Stimulated activated naive B cell treated with anti-CD40 and anti-IgM and Interleukin-4, amounts not matched to agents 10 μg/mL and 1 μg/mL and 100 μg/mL, for 72 hours (primary cell): ENCODE measurements at regions not wholly inside any gene's neighbourhood (a gene's known extent, or its start where the extent isn't known, plus 50 kb on each side); places are given as distances from the start of the nearest gene placed in this dataset.
A peak's percentile ranks its signal among the peaks of the same experiment; 100 is the strongest.
"Not testable (repeated sequence)": the region's sequence is repeated elsewhere in the genome, so short reads cannot be mapped to it uniquely, and the experiment has no call there.

Experiments used
- ATAC-seq, 2 donors: fragments of 150-1000 bp; cut with Tn5 transposase; replicated peaks; 2 replicates each; pipeline ENCODE4 v1.10.0; 2021; ENCODE audit warnings: moderate library complexity in 1 of 2
- DNase-seq: peaks from one replicate; pipeline ENCODE4 v3.0.0; 2021
- H3K27ac Mint-ChIP-seq: one replicate; pipeline ENCODE4 v1.8.0; 2022; ENCODE audit warnings: mild to moderate bottlenecking, mixed read lengths
- H3K27me3 Mint-ChIP-seq, 2 donors: one replicate each; pipeline ENCODE4 v1.8.0; 2022; ENCODE audit warnings: mixed read lengths in 2 of 2
- H3K36me3 Mint-ChIP-seq, 2 donors: one replicate each; pipeline ENCODE4 v1.8.0; 2022; ENCODE audit warnings: mixed read lengths in 2 of 2, mild to moderate bottlenecking in 1 of 2
- H3K4me1 Mint-ChIP-seq, 2 donors: one replicate each; pipeline ENCODE4 v1.8.0; 2022; ENCODE audit warnings: mixed read lengths in 2 of 2, mild to moderate bottlenecking in 1 of 2
- H3K4me3 Mint-ChIP-seq, 2 donors: one replicate each; pipeline ENCODE4 v1.8.0; 2022; ENCODE audit warnings: mild to moderate bottlenecking in 2 of 2, mixed read lengths in 2 of 2, moderate library complexity in 1 of 2
- H3K9me3 Mint-ChIP-seq, 2 donors: one replicate each; pipeline ENCODE4 v1.8.0; 2022; ENCODE audit warnings: mixed read lengths in 2 of 2, mild to moderate bottlenecking in 1 of 2

DNA sequence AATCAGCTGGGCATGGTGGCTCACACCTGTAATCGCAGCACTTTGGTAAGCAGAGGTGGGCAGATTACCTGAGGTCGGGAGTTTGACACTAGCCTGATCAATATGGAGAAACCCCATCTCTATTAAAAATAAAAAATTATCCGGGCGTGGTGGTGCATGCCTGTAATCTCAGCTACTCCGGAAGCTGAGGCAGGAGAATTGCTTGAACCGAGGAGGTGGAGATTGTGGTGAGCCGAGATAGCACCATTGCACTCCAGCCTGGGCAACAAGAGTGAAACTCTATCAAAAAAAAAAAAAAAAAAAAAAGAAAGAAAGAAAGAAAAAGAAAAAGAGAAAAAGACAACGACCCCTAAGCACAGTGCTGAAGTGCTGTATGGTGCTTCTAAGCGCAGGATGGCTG, 280.6 kb upstream of the MAF start:
- H3K4me1 Mint-ChIP-seq, H3K27ac Mint-ChIP-seq, ATAC-seq, H3K27me3 Mint-ChIP-seq, H3K9me3 Mint-ChIP-seq, DNase-seq, H3K36me3 Mint-ChIP-seq, H3K4me3 Mint-ChIP-seq: not testable (repeated sequence)

DNA sequence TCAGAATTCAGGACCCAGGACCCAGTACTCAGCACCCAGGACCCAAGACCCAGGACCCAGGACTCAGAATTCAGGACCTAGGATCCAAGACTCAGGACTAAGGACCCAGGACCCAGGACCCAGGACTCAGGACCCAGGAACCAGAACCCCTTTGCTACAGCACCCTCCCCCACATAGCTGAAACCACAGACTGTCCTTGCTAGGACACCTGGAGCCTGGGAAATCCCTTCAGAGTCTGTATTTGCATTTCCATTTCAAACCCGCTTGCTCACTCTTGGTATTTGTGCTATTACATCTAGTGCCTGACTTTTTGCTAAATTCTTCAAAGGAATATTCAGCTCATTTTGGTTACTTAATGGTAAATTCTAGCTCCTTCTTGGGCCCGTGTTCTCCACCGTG, 275.8 kb upstream of the MAF start:
- no peaks in the 10 kb centered on the region for H3K4me1 Mint-ChIP-seq
- ATAC-seq (peak; percentile 61 to 75), DNase-seq (no peak)
- H3K36me3 Mint-ChIP-seq: no peaks in the 10 kb centered on the region
- H3K27ac Mint-ChIP-seq: no peak overlapping the region
- H3K27me3 Mint-ChIP-seq: no peaks in the 10 kb centered on the region
- H3K4me3 Mint-ChIP-seq: no peak overlapping the region
- no peaks in the 10 kb centered on the region for H3K9me3 Mint-ChIP-seq

DNA sequence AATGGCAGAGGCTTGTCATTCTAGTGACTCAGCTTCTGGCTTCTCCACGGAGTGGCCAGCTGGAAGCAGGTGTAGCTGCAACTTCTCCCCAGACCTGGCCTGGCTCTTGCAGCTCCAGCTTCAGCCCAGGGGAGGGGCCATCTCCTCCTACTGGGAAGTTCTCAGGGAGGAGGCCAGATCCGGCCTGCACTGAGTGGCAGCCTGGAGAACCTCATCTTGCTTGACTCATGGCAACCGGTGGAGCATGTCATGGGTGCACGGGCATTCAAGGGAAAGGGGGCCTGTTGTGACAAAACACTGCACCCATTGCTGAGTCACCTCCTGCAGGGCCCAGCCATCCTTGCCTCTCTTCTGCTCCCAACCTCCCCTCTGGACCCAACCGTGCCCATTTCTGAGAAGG, 273.9 kb upstream of the MAF start:
- no peaks in the 10 kb centered on the region for H3K9me3 Mint-ChIP-seq
- ATAC-seq: no peak
- H3K4me3 Mint-ChIP-seq: no peak overlapping the region
- DNase-seq: no peak
- H3K27ac Mint-ChIP-seq: no peak overlapping the region
- H3K36me3 Mint-ChIP-seq: no peaks in the 10 kb centered on the region
- H3K4me1 Mint-ChIP-seq: no peaks in the 10 kb centered on the region
- H3K27me3 Mint-ChIP-seq: no peaks in the 10 kb centered on the region

DNA sequence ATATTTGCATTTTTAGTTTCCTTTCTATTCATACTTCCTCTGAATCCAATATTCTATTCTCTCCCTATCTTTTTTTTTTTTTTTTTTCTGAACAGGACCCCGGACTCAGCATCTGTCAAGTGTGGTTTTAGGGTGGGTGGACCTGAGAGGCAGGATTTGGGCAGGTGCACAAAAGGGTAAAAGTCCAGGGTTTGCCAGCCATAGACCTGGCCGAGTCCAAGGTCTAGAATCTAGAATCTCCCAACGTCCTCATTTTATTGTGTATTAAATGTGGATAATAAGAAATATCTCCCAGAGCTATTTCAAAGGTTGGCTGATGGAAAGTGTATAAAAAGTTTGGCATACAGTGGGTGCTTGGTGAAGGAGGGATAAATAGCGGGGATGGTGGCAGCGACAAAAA, 273.3 kb upstream of the MAF start:
- no peak for DNase-seq
- ATAC-seq: no peak
- Mint-ChIP-seq H3K9me3 (no peaks in the 10 kb centered on the region), H3K27ac (no peak overlapping the region), H3K4me1 (no peaks in the 10 kb centered on the region), H3K4me3 (no peak overlapping the region), H3K27me3 (no peaks in the 10 kb centered on the region), H3K36me3 (no peaks in the 10 kb centered on the region)

DNA sequence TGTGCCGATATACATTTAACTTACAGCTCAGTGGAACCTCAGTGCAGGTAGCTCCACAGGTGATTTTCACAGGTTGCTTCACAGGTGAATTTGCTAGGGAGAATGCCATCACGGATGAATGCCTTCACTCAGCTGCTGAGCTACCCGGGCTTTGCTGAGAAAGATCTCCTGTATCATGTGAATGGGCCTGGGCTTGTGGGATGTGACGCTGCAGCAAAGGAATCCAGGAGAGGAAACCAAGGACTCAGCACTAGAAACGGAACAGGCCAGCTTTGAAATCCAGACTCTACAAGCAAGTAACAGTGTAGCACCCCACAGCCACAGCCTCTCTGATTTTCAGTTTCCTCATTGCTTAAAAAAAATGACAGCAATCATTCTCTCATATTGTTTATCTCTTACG, 271.4 kb upstream of the MAF start:
- no peak overlapping the region for H3K27ac Mint-ChIP-seq
- H3K36me3 Mint-ChIP-seq: no peaks in the 10 kb centered on the region
- H3K9me3 Mint-ChIP-seq: no peaks in the 10 kb centered on the region

DNA sequence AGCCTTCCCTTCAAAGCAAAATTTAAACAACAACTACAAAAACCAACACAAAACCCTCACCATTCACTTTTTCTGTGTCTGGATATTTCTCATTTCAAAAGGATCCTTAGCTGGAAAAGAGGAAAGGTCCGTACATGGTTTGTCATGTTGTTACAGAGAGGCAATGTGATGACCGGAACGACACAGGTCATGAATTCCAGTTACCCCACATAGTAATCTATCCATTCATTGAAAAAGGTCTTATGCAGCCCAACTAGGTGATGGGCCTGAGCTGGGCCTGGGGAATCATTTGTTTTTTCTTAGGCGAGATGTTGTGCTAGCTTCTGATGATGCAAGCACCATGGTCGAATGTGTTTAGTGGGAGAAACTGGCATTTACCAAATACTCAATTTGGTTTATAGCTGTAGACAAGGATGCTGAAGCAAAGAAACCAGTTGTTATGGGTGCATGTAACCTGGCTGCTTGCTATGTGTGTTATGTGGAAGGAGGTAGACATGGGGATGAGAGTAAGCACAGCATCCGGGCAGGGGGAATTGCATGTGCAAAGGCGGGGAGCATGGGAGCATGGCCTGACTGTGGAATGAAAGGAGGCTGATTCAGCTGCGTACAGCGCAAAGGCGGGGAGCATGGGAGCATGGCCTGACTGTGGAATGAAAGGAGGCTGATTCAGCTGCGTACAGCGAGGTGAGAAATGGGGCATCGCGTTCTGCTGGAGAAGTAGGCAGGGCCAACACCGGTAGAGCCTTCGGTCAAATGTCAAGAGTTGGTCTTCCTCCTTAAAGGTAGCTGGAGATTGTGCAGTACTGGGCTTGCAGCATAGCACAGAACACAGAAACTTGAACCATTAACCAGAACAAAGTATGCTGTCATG, 269.7 kb upstream of the MAF start:
- no peaks in the 10 kb centered on the region for H3K27me3 Mint-ChIP-seq
- H3K36me3 Mint-ChIP-seq: no peaks in the 10 kb centered on the region
- no peaks in the 10 kb centered on the region for H3K9me3 Mint-ChIP-seq
- ATAC-seq (no peak), DNase-seq (no peak)
- no peaks in the 10 kb centered on the region for H3K4me1 Mint-ChIP-seq
- H3K4me3 Mint-ChIP-seq: no peak overlapping the region
- H3K27ac Mint-ChIP-seq: no peak overlapping the region

More for the DNA sequence above, 271.4 kb upstream of the MAF start:
- Mint-ChIP-seq H3K4me3 (no peak overlapping the region), H3K4me1 (no peaks in the 10 kb centered on the region), H3K27me3 (no peaks in the 10 kb centered on the region)
- DNase-seq (no peak), ATAC-seq (no peak)

DNA sequence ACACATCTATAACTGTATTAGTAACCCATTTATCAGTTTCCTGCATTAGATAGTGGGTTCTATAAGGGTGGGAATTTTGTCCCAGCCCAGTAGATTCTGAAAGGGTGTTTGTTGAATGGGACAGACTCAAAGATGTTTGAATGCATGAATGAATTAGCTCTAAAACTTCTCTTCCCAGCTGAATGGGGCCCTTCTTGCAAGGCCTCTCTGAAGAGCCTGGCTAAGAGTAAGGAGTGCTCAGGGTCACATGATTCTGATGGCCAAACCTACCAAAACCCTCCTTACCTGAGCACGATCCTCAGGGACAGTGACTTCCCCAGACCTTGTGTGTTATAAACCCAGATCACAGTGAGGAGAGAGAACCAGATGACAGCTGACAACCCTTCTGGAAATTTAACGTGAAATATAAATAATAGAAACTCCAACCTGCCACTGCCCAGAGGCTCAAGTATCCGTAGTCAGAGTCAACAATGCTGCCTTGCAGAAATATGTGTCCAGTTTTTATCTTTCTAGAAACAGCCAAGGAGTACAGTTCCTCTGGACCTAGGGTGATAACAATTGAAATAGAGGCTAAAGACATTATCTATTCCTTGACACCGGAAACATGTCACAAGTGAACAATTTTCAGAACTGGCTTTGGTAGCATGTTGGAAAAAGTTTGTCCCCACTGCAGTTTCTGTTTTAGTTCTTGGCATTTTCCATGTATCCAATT, 268.9 kb upstream of the MAF start:
- Mint-ChIP-seq H3K36me3 (no peaks in the 10 kb centered on the region), H3K27ac (no peak overlapping the region), H3K27me3 (no peaks in the 10 kb centered on the region), H3K4me3 (no peak overlapping the region), H3K4me1 (no peaks in the 10 kb centered on the region), H3K9me3 (no peaks in the 10 kb centered on the region)
- no peak for DNase-seq
- no peak for ATAC-seq

DNA sequence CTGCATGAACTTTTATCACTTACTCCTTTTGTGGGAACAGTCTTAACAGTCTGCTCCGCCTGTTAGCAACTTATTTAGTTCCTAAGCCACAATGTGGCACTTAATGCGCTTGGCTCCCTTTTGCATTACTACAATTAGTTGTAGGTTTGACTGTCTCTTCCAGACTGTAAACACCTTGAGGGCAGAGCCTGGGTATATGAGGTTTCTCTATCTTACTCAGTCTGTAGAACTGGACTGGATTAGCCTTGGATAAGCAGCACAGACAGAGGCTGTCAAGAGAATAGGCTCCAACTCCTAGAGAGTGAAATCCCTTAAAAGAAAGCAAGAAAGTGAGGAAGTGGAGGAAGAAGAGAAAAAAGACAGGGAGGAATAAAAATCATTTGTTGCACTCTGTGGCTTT, 268.3 kb upstream of the MAF start:
- Mint-ChIP-seq H3K4me3 (no peak overlapping the region), H3K4me1 (no peaks in the 10 kb centered on the region), H3K36me3 (no peaks in the 10 kb centered on the region), H3K27me3 (no peaks in the 10 kb centered on the region), H3K27ac (no peak overlapping the region), H3K9me3 (no peaks in the 10 kb centered on the region)
- no peak for DNase-seq
- no peak for ATAC-seq

DNA sequence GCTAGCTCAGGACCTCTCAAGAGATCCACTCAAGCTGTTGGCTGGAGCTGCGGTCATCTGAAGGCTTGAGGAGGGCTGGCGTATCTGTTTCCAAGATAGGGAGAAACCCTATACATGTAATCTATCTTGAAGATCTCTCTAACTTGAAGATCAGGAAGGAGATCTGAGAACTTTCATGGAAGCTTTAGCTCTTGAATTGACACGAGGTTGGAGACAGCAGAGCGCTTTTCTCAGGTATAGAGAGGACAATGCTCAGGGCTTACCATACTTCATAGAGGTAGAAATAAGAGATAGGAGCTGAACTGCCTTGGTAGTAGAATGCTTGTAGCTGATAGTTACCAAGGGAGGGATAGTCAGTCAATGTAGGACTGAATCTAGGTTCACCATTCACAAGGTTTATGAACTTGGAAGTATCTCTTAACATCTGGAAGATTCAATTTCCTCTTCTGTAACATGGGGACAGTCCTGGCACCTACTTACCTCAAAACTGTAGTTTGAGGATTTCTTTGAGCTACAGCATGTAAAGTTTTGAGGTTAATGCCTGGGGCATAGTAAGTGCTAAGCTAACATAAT, 267.0 kb upstream of the MAF start:
- Mint-ChIP-seq H3K27ac (no peak overlapping the region), H3K4me1 (no peaks in the 10 kb centered on the region), H3K9me3 (no peaks in the 10 kb centered on the region), H3K27me3 (no peaks in the 10 kb centered on the region), H3K36me3 (no peaks in the 10 kb centered on the region), H3K4me3 (no peak overlapping the region)
- DNase-seq: no peak
- no peak for ATAC-seq

DNA sequence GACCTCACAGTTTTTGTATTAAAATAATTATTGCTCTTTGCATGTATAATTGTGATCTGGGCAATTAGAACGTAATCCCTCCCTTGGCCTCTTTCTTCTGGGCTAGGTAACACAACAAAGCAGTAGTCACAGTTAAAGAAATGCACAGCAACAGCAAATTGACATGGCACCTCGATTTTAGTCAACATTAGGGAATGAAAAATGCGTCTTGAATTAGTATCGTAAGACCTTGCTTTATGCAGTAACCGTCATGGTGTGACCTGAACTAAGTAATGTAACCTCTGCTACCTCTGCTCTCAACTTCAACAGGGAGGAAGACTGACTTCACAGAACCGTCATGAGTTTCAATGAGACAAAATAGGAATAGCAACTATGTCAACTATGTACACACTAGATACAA, 265.4 kb upstream of the MAF start:
- Mint-ChIP-seq H3K4me3 (no peak overlapping the region), H3K27me3 (no peaks in the 10 kb centered on the region), H3K36me3 (no peaks in the 10 kb centered on the region), H3K27ac (no peak overlapping the region), H3K4me1 (no peaks in the 10 kb centered on the region), H3K9me3 (no peaks in the 10 kb centered on the region)
- no peak for DNase-seq
- ATAC-seq: no peak

DNA sequence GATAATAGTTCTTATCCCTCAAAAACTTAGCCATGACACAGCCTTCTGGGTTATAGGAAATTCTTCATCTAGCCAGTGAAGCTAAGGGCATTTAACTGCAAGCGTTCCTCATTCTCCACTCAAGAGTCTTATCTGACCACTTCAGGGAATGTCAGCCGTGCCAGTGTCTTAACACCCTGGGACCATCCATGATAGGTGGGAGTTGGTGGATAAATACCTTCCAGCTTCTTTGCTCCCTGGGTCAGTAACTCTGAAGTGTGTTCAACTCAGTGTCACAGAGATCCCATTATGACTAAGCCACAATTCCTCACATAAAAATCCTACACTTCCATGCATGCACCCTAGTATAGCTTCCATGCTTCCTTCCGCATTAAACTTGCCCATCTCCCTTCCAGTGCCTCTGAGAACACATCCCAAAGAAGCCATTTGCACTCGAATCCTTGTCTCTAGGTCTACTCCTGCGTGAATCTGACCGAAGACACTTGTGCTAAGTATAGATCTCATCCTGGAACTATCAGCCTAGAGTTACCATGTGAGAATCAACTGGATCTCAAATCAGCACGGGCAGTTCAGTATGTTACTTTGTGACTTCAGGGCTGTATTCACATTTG, 264.3 kb upstream of the MAF start:
- DNase-seq: no peak

DNA sequence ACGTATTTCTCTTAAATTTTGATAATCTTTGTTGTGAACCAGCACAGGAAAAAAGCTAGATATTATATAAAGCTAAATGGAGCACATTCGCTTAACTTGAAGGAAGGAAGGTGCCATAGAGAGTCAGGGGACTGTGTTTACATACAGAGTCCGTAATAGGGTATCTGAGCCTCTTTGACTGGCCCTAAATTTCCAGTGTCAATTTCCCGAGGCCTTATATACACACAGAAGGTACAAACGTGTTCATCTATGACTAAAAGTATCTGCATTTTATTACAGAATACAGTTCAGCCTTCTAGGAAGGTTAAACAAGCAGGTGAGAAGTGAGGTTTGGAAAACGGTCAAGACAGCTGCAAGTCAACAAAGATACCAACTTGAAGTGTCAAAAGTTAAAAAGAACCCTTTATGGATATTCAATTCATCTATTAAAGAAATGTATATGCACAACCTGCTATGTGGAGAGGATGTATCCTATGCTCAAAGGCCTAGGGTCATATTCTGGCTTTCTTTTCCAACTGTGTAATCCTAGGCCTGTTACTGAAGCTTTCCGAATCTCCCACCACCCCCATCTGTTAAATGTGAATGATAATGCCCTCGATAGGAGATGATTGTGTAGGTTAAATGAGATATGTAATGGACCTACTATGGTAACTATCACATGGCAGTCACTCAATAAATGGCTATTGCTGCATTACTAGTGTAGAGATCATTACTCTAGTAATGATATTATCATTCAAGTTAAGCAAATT, 263.7 kb upstream of the MAF start:
- no peaks in the 10 kb centered on the region for H3K36me3 Mint-ChIP-seq
- H3K4me3 Mint-ChIP-seq: no peak overlapping the region
- no peak for ATAC-seq
- H3K4me1 Mint-ChIP-seq: no peaks in the 10 kb centered on the region
- no peaks in the 10 kb centered on the region for H3K9me3 Mint-ChIP-seq
- no peak overlapping the region for H3K27ac Mint-ChIP-seq
- no peak for DNase-seq
- H3K27me3 Mint-ChIP-seq: no peaks in the 10 kb centered on the region

More for the DNA sequence above, 264.3 kb upstream of the MAF start:
- Mint-ChIP-seq H3K9me3 (no peaks in the 10 kb centered on the region), H3K27ac (no peak overlapping the region), H3K4me1 (no peaks in the 10 kb centered on the region), H3K4me3 (no peak overlapping the region), H3K27me3 (no peaks in the 10 kb centered on the region), H3K36me3 (no peaks in the 10 kb centered on the region)
- no peak for ATAC-seq

DNA sequence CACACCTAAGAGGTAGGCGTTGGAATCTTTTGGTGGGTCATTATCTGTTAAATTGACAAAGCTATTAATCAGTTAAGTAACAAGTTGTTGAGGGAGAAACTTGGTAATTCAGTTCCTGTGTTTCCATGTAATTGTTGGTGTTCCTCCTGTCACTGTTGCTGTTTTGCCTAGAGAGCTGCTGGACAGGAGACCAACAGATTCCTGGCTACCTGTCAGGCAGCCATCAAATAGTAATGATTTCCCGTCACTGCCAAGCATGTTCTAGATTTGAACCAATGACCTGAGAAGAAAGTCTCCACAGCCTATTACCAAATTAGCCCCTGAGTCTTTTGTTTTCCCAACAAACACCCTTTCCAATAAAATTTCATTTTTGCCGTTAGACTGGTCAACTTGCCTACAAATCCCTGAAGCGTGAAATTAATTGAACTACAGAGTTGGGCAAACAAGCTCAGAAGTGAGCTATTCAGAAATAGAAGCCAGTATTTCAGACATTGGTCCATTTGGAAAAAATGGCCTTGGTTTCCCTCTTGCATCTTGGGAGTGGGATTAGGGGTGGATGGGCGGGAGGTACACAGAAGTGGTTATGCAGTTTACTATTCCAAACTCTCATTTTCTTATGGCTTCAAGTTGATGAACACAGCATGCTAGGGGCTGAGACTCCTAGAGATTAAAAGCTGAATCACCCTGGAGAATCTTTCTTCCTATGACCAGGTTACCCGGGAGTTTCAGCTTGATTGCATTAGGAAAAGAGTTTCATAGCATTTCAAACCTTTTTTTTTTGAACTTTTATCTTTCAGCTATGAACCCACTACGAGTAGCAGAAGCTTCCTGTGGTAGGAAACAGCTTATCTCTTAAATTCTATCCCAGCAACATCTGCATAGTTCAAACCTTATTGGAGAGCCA, 262.8 kb upstream of the MAF start:
- H3K27me3 Mint-ChIP-seq: no peaks in the 10 kb centered on the region
- H3K27ac Mint-ChIP-seq: no peak overlapping the region
- H3K4me1 Mint-ChIP-seq: no peaks in the 10 kb centered on the region
- H3K36me3 Mint-ChIP-seq: no peaks in the 10 kb centered on the region
- no peaks in the 10 kb centered on the region for H3K9me3 Mint-ChIP-seq
- H3K4me3 Mint-ChIP-seq: no peak overlapping the region
- DNase-seq: no peak
- no peak for ATAC-seq
